ENCODE measurements at regions not wholly inside any gene's neighbourhood (a gene's known extent, or its start where the extent isn't known, plus 50 kb on each side); places are given as distances from the start of the nearest gene placed in this dataset.

- no peaks in the 10 kb centered on the region for H3K4me1 Mint-ChIP-seq
- no peaks in the 10 kb centered on the region for H3K27me3 Mint-ChIP-seq
- ChIA-PET POLR2A (no interaction called here), CTCF (no interaction called here)
- ATAC-seq (ENCODE audit: low read depth) (no peak), DNase-seq (no peak)
- no peak overlapping the region for H3K27ac ChIP-seq (ENCODE audit: low read length in 2 of 2)
- H3K4me3 Mint-ChIP-seq: no peak overlapping the region
- no peak overlapping the region for H2AFZ ChIP-seq (ENCODE audit: insufficient read depth, low read depth, low read length, poor library complexity, severe bottlenecking)
- H3K79me2 ChIP-seq (ENCODE audit: control insufficient read depth, insufficient read depth, low read length): no peaks in the 10 kb centered on the region
- H3K4me3 ChIP-seq (ENCODE audit: control extremely low read depth in 1 of 5, extremely low read depth in 1 of 5, insufficient read depth in 1 of 5, low read depth in 2 of 5, low read length in 4 of 5): no peak overlapping the region
- TF ChIP-seq CTCF (IDR thresholded peaks at IDR 0.05): no peak
- TF ChIP-seq EZH2 (IDR thresholded peaks at IDR 0.05; ENCODE audit: borderline replicate concordance, insufficient read depth, low read depth, low read length, poor library complexity, severe bottlenecking): no peak
- H3K9ac ChIP-seq (ENCODE audit: low read length): no peak overlapping the region
- no peak overlapping the region for H3K4me2 ChIP-seq (replicated peaks; ENCODE audit: low read depth, low read length, poor library complexity, severe bottlenecking)
- H3K27me3 ChIP-seq (replicated peaks in 1 of 4; ENCODE audit: control extremely low read depth in 1 of 4, control insufficient read depth in 3 of 4, insufficient read depth in 4 of 4, low read length in 3 of 4): no peaks in the 10 kb centered on the region
- no peaks in the 10 kb centered on the region for H3K9me3 Mint-ChIP-seq (ENCODE audit: insufficient read depth)
- H4K20me1 ChIP-seq (ENCODE audit: control insufficient read depth, insufficient read depth, low read length, poor library complexity, severe bottlenecking): no peaks in the 10 kb centered on the region
- no peaks in the 10 kb centered on the region for H3K9me3 ChIP-seq (ENCODE audit: control extremely low read depth in 1 of 3, control insufficient read depth in 2 of 3, insufficient read depth in 1 of 3, low read length in 2 of 3)
- H3K4me1 ChIP-seq (ENCODE audit: control insufficient read depth in 2 of 2, insufficient read depth in 2 of 2, low read length in 2 of 2): no peaks in the 10 kb centered on the region
- no peak overlapping the region for H3K27ac Mint-ChIP-seq
- H3K36me3 ChIP-seq (replicated peaks in 1 of 2; ENCODE audit: control extremely low read depth in 1 of 2, control insufficient read depth in 1 of 2, extremely low read depth in 1 of 2, insufficient read depth in 2 of 2, low read length in 1 of 2): no peaks in the 10 kb centered on the region
- 83% methylated on average over 3 of the region's 3 CpGs for WGBS (ENCODE audit: insufficient coverage)
- intact Hi-C loops (cut with micrococcal nuclease): no loop called here
These were observed 239.6 kb upstream of the RIOK2 start for GRCh38 chr5:97422678-97423077.

GRCh38 chr5:97425511-97425910 is 242.5 kb upstream of the RIOK2 start:
- Mint-ChIP-seq H3K4me1 (no peaks in the 10 kb centered on the region), H3K27me3 (no peaks in the 10 kb centered on the region), H3K4me3 (no peak overlapping the region), H3K9me3 (ENCODE audit: insufficient read depth) (no peaks in the 10 kb centered on the region), H3K27ac (no peak overlapping the region)
- Histone ChIP-seq H3K27ac (ENCODE audit: low read length in 2 of 2) (no peak overlapping the region), H3K9ac (ENCODE audit: low read length) (no peak overlapping the region), H3K36me3 (replicated peaks in 1 of 2; ENCODE audit: control extremely low read depth in 1 of 2, control insufficient read depth in 1 of 2, extremely low read depth in 1 of 2, insufficient read depth in 2 of 2, low read length in 1 of 2) (no peaks in the 10 kb centered on the region), H4K20me1 (ENCODE audit: control insufficient read depth, insufficient read depth, low read length, poor library complexity, severe bottlenecking) (no peaks in the 10 kb centered on the region), H2AFZ (ENCODE audit: insufficient read depth, low read depth, low read length, poor library complexity, severe bottlenecking) (no peak overlapping the region), H3K79me2 (ENCODE audit: control insufficient read depth, insufficient read depth, low read length) (no peaks in the 10 kb centered on the region), H3K4me2 (replicated peaks; ENCODE audit: low read depth, low read length, poor library complexity, severe bottlenecking) (no peak overlapping the region), H3K27me3 (replicated peaks in 1 of 4; ENCODE audit: control extremely low read depth in 1 of 4, control insufficient read depth in 3 of 4, insufficient read depth in 4 of 4, low read length in 3 of 4) (no peaks in the 10 kb centered on the region), H3K4me3 (ENCODE audit: control extremely low read depth in 1 of 5, extremely low read depth in 1 of 5, insufficient read depth in 1 of 5, low read depth in 2 of 5, low read length in 4 of 5) (no peak overlapping the region), H3K9me3 (ENCODE audit: control extremely low read depth in 1 of 3, control insufficient read depth in 2 of 3, insufficient read depth in 1 of 3, low read length in 2 of 3) (no peaks in the 10 kb centered on the region), H3K4me1 (ENCODE audit: control insufficient read depth in 2 of 2, insufficient read depth in 2 of 2, low read length in 2 of 2) (no peaks in the 10 kb centered on the region)
- ATAC-seq (ENCODE audit: low read depth) (no peak), DNase-seq (no peak)
- POLR2A ChIA-PET: no interaction called here
- no peak for TF ChIP-seq CTCF (IDR thresholded peaks at IDR 0.05)
- TF ChIP-seq EZH2 (IDR thresholded peaks at IDR 0.05; ENCODE audit: borderline replicate concordance, insufficient read depth, low read depth, low read length, poor library complexity, severe bottlenecking): no peak
- no CpG with 5 or more reads among the region's 4 CpGs for WGBS (ENCODE audit: insufficient coverage)
- CTCF ChIA-PET: interaction anchor here (0.9 kb wide), 1 partner anchor 14 kb away, joined by 3 read pairs; no protein-coding TSS in a partner anchor
- intact Hi-C loops (cut with micrococcal nuclease): no loop called here
